GM21737 (cell line): ENCODE measurements at regions not wholly inside any gene's neighbourhood (a gene's known extent, or its start where the extent isn't known, plus 50 kb on each side); places are given as distances from the start of the nearest gene placed in this dataset.

Experiments
- ATAC-seq: cut with Tn5 transposase; IDR thresholded peaks from one replicate; pipeline ENCODE4 v1.9.1; 2021; ENCODE audit warnings: mild to moderate bottlenecking, moderate library complexity; ENCODE audit not compliant: unreplicated experiment

DNA sequence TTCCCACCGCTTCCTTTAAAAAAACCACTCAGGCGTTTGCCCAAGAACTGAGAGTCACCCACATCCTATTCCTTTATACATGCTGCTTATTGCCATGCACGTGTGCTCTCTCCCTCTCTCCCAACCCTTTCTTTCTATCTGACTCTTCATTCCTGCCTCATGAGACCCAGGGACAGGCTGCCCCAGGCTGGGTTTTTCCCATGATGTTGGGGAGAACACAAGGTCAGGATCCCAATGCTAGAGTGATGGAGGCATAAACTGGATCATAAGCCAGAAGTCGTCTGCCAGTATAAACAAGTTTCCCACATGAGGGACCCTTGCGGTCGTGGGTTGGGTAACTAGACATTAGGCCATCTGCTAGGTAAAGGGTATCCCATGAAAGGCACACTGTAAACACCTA, 64.9 kb downstream of the CD2 start:
- no peak for ATAC-seq

GRCh38 chr1:116820369-116820768, 66.1 kb downstream of the CD2 start:
- no peak for ATAC-seq

DNA sequence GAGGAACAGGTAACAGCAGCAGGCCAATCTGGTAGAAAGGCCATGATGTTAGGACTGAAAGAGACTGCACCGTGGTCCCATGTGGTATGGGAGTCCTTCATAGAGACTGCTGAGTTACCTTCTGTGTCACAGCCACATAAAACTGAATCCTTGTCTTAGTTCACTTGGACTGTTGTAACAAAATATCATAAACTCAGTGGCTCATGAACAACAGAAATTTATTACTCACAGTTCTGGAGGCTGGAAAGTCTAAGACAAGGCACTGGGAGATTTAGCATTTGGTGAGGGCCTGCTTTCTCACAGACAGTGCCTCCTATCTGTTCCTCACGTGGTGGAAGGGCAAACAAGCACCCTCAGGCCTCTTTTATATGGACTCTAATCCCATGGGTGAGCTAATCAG, 67.5 kb downstream of the CD2 start:
- no peak for ATAC-seq

DNA sequence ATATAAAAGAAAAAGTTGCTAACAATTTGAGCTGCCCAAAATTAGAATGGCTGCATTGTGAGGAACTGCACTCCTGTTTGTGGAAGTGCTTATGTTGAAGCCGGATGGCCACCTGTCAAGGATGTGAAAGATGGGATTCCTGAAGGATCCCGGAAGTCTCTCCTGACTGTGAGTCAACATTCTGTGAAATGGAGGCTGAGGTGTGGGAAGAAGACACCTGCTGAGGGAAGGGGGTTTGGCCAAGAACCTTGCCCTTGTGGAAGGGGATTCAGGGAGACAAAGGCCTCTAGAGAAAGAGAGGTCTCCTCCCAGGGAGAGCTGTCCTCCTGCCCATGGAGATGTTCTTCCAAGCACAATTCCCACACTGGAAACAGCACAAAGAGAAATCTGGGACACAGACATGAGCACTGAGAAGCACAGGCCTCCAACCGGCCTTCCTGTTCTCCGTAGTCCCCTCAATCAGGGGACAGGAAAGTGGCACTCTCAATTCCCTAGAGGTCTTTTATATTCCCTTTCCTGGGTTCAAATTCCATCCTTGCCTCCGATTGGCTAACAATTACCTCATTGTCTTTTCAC, 70.5 kb downstream of the CD2 start:
- no peak for ATAC-seq

- no peak for ATAC-seq
Observed at GRCh38 chr1:116825207-116825719, 71.0 kb downstream of the CD2 start.

DNA sequence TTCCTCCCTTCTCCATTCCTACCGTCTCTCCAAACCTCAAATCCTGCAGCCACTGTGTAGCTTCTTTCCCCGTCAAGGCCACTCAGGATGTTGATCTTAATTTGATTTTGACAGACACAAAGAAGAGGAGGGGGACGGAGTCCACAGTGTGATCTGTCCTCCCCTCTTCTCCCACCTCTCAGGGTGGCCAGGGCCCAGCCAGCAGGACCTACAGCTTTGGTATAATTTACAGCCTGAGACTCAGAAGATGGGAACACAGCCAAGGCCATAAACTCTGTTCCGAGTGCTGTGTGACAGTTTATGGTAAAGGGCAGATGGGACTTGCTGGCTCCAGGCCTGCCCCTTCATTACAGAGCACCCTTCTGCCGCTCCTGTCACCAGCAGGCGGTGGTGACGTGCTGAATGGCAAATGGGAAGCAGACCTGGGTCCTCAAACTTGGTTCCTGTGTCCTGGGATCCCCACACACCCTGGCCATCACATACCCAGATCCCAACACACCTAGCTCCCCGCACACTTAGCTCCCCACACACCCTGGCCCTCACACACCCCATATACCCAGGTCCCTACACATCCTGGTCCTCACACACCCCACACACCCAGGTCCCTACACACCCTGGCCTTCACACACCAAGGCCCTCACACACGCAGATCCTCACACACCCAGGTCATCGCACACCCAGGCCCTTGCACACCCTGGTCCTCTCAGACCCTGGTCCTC, 71.6 kb downstream of the CD2 start:
- no peak for ATAC-seq

DNA sequence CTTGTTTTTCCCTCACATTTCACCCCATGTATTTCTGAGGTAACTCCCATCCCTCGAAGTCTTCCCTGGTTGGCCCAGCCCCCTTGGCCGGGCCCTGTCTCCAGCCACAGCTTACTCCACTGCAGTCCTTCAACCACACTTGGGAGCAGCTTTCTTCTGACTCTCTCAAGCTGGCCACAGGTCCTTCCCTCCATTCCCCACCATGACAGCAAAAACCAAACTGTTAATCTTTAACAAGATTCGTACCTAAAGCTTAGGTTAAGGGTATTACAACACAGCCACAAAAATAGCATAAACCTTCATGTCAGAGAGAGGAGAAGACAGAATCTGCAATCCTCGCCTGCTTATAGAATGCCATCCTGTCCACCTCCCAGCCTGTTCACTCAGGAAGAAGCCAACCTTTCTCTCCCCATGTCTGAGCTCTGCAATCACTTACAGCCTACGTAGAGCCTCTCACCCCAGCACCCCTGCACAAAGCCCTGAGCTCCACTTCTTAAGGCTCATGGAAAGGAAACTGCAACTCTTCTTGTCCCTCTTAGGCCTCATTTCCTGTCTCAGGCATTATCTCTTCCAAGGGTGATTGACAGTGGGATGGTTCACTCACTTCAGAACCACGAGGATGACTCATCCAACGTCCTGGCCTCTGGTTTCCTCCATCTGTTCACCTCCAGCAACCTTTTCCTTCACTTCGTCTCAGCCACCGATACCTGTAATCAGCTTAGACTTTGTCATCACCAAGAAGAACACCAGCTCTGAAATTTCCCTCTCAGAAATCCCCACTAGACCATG, 72.8 kb downstream of the CD2 start:
- peak; percentile 88 for ATAC-seq

GRCh38 chr1:116827607-116828105, 73.4 kb downstream of the CD2 start:
- ATAC-seq: no peak

- no peak for ATAC-seq
Observed at GRCh38 chr1:116832308-116832931, 77.3 kb upstream of the PTGFRN start.

DNA sequence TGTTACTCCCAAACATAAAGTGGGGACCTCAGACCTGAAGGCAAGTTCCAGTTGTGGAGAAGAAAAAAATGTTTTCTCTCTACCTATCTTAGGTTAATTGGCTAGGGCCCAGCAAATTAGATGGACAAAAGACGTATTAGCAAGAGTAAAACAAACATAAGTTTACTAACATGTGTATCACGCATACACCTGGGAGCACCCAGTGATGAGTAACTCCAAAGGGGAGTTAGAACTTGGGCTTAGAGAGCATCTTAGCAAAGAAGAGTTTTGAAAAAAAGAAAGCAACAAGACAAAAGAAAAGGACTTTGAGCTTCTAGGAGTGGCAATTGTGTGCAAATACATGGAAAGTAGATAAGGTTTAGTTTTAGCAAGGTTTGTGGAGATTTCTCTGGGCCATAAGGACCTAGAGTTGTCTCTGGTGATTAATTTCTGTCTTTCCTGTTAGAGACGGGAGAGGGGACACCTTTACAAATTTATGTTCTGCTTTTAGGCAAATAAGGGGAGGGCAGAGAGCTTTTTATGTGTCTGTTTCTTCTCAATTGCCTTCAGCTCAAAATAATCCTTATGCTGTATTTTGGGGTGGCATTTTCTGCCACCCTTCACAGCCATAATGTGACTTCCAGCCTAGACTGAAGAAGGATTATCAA, 76.7 kb upstream of the PTGFRN start:
- ATAC-seq: no peak

DNA sequence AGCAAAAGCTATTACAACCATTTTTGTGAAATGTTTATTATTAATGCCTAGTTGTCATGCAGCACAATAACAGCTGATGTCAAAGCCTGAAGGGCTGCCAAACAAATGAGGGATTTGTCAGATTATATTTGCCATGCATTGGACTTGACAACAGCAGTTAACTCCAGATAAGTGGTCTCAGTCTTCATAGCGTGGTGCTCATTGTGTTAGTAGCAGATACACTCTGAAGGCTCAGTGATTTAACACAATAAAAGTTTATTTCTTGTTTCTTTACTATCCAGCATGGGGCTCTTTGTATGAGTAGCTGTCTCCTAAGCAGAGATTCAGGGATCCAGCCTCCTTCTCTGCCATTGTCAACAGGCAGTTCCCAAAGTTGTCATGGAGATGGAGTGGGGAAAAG, 76.0 kb upstream of the PTGFRN start:
- ATAC-seq: no peak

GRCh38 chr1:116834595-116834994, 75.1 kb upstream of the PTGFRN start:
- no peak for ATAC-seq

GRCh38 chr1:116835161-116835560, 74.6 kb upstream of the PTGFRN start:
- ATAC-seq: no peak

DNA sequence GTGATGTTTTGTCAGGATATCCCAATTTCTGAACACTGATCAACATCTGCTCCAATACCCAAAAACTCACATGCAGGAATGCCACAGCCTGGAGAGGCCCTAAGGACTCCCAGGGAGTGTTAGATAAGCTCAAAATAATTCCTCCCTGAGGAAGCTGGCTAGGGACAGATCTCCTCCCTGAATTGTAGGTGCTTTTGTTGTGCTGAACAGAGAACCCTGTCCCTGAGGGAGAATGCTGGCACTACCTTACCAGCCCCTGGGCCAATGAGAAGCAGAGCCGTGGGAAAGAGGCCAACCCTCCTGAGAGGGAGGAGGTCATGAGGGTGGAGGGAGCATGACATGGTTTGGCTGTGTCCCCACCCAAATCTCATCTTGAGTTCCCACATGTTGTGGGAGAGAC, 73.6 kb upstream of the PTGFRN start:
- ATAC-seq: no peak

DNA sequence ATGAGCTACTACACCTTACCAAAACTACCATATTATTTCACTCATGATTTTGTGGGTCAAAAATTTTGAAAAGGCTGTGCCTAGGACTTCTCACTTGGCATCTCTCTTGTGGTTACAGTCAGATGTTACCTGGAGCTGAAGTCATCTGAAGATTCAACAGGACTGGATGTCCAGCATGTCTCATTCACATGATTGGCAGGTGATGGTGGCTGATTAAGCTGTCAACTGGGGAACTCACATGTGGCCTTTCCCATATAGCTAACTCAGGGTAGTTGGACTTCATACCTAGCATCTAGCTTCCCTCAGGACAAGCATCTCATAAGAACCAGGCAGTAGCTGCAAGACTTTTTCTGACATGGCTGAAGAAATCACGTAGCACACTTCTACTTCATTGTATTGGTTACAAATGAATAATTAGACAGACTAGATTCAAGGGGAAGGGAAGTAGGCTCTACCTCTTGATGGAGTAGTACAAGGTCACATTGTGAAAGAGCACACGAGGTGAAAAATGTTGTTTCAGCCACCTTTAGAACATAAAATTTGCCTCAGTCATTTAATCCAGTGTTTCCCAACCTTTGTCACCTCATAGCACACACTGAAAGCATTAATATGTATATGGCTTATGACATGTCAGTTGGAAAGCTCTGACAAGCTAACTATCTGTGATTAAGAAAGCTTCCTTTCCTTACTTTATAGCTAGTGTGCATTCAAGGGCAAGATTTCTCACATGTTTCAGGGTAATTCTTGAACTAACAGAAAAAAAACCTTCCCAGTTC, 68.0 kb upstream of the PTGFRN start:
- no peak for ATAC-seq

DNA sequence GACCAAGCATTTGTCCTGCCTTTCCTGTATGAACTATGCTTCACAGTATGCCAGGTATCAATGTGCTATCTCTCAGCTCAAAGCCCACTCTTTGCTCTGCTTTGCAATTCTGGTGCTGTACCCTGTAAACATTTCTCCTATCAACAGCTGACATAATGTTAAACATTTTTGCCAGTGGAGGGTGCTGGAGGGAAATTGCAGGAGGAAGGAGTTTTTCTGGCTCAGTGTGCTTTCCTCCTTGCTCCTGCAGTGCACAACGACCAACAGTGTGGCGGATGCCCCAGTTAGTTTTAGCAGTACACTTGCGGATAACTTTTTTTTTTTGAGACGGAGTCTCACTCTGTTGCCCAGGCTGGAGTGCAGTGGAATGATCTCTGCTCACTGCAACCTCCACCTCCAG, 67.1 kb upstream of the PTGFRN start:
- no peak for ATAC-seq

DNA sequence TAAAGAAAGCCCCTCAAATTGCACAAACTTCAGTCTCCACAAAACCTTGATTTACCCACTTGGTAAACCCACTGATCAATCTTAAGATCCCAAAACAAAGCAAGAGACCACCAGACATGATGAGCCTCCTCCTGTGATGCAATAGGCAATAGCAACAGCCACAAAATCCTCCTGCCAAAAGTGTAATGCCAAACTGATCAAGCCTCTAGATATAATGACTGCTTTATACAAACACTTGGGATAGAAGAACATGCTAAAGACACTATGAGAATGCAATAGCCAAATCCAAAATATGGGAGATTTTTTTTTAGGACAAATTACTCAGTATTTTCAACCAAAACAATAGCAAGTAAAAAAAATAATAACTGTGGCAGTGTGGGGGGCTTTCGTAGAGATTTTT, 64.9 kb upstream of the PTGFRN start:
- no peak for ATAC-seq

DNA sequence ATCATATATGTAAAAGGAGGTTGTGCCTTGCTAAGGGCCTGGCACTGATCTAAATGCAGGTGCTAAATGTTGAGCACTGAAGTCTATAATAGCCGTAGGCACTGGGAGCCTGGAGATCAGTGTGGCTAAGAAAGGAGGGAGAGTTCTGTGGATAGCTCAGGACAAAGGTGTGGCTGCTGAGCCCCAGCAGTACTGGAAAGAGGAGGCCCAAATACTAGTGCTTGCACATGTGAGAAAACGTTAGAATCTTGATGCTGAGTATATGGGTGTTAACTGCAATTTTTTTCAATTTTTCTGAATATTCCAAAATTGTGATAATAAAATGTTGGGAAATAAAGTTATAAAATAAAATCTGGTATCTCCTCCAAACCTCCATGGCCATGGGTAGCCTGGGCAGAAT, 62.5 kb upstream of the PTGFRN start:
- ATAC-seq: no peak

GRCh38 chr1:116847688-116848531, 61.8 kb upstream of the PTGFRN start:
- no peak for ATAC-seq
